NCI-H146 treated with DMSO at 0.1 percent for 48 hours (cell line): ENCODE measurements at regions not wholly inside any gene's neighbourhood (a gene's known extent, or its start where the extent isn't known, plus 50 kb on each side); places are given as distances from the start of the nearest gene placed in this dataset.

Source experiments
- DNase-seq: peaks from one replicate; lab custom pipeline; 2025; ENCODE audit not compliant: unreplicated experiment; lab: John Stamatoyannopoulos, UW

- DNase-seq: no peak
Measured at GRCh38 chr2:118167026-118167425, 78.8 kb downstream of the INSIG2 start.

GRCh38 chr2:118166242-118166641 lies 78.0 kb downstream of the INSIG2 start:
- DNase-seq: no peak

DNA sequence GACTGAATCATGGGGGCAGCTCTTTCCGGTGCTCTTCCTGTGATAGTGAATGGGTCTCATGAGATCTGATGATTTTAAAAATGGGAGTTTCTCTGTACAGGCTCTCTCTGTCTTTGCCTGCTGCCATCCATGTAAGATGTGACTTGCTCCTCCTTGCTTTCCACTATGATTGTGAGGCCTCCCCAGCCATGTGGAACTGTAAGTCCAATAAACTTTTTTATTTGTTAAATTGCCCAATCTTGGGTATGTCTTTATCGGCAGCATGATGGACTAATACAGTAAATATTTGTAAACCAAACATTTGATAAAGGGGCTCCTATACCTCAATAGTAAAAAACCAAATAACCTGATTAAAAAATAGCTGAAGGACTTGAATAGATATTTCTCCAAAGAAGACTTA lies 77.3 kb downstream of the INSIG2 start:
- DNase-seq: no peak
